Glomerular endothelial cell (primary cell): ENCODE measurements at regions not wholly inside any gene's neighbourhood (a gene's known extent, or its start where the extent isn't known, plus 50 kb on each side); places are given as distances from the start of the nearest gene placed in this dataset.
"Not testable (repeated sequence)": the region's sequence is repeated elsewhere in the genome, so short reads cannot be mapped to it uniquely, and the experiment has no call there.

ENCODE experiments used
- DNase-seq: peaks from one replicate; pipeline ENCODE4 v3.0.0-alpha.2; 2011; ENCODE audit warnings: low read depth, low spot score; ENCODE audit errors: extremely low read depth

GRCh38 chr15:96165081-96165480 lies 165.4 kb upstream of the NR2F2 start:
- no peak for DNase-seq

- no peak for DNase-seq
Observed at GRCh38 chr15:96165775-96166174, 164.7 kb upstream of the NR2F2 start.

DNA sequence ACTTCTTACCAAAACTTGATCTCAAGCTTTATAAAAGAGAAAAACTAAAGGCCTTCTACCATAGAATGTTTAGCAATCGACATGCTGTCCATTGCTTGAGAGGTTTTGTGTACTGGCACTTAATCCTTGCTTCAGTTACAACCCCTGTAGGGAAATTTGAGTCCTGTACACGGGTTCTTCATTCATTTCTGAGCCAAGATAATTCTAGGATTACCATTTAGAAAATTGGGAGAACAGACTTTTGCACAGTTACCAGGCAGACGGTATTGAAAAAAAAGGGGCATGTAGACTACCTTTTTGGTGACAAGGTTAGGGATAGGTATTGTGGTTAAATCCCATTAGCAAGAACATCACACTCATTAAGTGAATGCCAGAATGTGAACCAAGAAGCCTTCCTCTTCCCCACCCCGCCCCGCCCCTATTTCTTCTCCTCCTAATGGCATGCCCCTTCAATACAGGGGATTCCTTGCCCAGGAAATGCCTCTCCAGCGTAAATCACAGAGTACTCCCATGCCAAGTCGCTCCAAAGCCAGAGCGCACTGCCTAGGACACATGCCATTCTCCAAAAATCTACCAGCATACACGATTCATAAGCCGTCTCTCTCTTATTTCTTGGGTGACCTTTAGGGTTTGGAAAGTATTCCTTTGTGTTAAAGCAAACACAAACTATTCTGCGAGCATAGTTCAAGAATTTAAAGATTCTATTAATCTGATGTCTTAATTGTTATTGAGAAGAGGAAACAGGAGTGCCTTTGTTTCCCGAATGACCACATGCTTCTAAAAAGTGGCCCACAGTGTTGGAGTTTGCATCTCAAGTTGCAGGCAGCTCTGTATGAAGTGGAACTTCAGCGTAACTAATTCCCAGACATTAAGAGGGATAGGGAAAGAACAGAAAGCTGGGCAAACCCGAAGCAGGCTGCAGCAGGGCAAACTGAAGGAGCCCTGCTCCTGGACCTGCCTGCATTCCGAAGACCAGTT lies 164.0 kb upstream of the NR2F2 start:
- no peak for DNase-seq

- not testable (repeated sequence) for DNase-seq
Observed at GRCh38 chr15:96170616-96170978, 159.9 kb upstream of the NR2F2 start.

DNA sequence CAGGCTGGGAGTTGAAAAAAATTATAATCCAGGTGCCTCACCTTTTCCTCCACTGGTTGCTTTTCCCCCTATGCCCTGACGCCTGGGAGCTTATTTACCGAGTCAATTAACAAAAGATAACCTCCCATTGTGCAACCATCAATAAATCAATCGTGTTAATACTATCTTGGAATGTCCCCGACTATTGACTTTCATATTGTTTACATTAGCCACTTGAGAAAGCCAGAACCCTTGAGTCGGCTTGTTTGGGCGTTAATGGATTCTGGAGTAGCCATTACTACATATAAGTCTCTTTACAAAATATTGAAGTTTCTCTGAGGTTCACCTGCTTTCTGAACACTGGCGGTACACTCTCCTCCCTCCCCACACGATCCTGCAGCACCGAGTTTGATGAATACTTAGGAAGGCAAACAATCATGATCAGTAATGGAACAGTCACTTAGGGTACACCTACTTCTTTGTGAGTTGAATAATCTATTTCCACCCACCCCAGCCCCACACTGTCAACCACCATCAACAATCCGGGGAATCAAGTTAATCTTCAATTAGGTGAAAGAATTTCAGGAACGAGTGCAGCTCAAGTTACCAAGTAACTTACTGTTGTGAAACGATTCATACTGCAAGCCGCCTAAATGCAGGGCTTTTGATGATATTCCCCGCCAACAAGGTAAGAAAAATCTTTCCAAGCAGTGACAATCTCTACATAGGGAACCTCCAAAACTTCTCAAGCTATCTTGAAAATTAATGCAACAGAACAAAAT lies 159.3 kb upstream of the NR2F2 start:
- DNase-seq, result no peak

- DNase-seq, result no peak
Observed at GRCh38 chr15:96171853-96172296, 158.6 kb upstream of the NR2F2 start.

DNA sequence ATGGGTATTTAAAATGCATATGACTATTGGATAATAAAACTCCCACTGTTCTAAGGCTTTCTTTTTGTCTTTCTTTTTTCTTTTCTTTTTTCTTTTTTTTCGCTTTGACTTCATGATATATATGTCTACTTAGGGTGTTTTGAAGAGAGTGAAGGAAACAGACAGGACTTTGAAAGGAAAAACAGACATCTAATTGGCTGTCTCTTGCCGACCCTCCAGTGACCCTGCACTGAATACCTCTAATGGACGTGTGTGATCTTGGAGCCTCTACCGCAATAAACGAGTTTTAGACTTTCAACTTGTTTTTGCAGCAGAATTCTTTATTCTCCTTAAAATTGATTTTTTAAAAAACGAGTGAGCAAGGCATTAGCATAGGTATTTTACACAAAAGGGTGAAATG lies 158.1 kb upstream of the NR2F2 start:
- DNase-seq, result no peak

GRCh38 chr15:96176831-96177230 lies 153.7 kb upstream of the NR2F2 start:
- no peak for DNase-seq

DNA sequence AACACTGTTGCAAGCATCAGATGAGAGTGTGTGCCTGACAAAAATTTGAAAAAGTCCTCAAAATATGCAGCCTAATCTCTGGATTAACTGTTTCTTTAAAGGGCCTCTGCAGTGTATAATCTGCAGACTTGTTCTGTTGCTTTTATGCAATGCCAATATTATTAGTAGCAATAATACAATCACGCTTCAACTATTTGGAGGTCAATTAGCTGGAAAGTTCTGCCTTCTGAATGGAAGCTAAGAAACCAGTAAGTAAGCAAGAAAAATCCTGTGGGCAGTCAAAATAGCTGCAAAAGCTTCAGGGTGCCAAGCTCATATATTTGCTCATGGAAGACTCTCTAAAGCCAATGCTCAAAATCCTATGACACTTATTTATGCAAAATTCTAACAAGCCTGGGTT lies 153.2 kb upstream of the NR2F2 start:
- no peak for DNase-seq

GRCh38 chr15:96180087-96180748 lies 150.3 kb upstream of the NR2F2 start:
- DNase-seq, result no peak

GRCh38 chr15:96181217-96181616 lies 149.3 kb upstream of the NR2F2 start:
- DNase-seq, result no peak

DNA sequence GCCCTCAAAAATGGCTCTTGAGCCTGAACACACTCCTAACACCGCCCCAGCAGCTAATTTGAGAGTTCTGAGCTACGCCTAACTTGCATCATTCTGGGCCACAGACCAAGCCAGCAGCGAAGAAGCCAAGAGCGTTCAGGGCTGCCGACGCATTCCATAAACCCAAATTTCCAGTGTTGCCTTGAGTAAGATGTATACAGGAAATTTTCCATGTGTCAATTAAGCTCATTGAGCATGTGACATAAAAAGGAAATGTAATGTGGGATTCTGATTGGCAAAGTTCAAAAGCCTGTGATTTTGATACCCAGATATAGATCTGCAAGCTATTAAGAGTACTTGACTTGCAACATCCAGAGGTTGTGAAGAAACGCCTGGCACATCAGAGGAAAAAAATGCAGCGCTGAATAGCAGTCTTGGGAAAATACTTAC lies 148.6 kb upstream of the NR2F2 start:
- DNase-seq, result no peak

DNA sequence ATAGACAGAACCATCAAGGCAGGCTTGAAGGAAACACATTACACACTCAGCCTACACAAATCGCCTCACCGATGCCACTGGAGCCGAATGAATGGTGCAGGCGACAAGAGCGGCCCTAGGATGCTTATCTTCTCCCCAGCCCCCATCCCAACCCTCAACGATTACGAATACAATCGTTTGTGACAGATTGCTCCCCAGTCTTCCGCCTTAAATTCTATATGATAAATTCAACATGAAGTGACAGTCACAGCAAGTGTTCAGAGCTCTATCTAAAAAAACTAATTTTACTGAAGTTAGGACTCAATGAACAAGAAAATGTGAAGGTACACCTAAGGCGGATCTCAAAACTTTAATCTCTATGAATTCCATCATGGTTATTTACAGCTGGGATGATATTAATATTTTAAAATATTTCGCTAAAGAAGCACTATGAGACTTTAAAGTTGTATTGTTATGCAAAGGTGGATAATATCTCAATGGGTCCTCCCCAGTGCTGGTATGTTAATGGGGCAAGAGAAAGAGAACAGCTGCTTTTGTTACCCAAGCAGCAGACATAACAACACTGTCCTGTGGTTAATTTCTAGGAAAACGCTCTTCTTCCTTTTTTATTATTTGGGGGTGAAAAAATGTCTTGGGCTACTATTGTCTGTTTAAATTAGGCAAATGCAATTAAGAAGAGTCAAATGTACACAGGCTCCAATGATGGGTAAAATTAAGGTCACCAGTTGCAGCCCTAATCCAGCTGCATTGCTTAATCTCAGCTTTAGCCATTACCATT lies 147.6 kb upstream of the NR2F2 start:
- DNase-seq, result no peak

DNA sequence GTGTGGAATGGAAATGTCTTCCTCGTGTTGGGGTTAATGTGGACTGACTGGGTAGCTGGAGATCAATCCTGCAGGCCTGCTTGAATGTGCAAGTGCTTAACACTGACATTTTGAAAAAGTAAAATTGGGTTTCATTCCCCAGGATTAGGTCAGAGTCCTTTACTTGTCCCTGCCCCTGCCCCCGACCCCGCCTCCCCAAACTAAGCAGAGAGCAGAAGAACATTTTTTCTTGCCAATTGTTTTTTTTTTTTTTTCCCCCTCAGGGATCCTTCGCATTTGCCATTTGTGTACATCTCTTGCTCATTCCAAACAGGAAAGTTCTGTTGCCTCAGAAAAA lies 147.0 kb upstream of the NR2F2 start:
- DNase-seq, result no peak

DNA sequence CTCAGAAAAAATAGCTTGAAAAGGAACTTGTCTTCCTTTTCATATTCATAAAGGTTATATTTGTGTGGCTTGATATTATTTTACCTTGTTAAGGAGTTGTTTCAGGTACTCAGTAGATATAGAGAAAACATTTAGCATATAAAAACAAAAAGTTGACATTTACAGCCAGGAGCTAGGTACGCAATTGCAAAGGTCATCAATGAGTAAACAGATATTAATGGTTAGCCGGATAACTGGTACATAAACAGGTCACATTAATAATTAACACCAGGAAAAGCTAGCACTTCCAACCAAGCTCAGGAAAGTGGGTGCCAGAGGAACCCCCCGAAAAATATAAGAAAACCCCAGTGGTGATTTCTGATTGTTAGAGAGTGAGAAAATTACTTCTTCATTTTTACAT lies 146.6 kb upstream of the NR2F2 start:
- no peak for DNase-seq

GRCh38 chr15:96184297-96184696 lies 146.2 kb upstream of the NR2F2 start:
- no peak for DNase-seq

GRCh38 chr15:96186105-96186504 lies 144.4 kb upstream of the NR2F2 start:
- DNase-seq, result no peak

GRCh38 chr15:96187341-96188305 lies 142.9 kb upstream of the NR2F2 start:
- no peak for DNase-seq

DNA sequence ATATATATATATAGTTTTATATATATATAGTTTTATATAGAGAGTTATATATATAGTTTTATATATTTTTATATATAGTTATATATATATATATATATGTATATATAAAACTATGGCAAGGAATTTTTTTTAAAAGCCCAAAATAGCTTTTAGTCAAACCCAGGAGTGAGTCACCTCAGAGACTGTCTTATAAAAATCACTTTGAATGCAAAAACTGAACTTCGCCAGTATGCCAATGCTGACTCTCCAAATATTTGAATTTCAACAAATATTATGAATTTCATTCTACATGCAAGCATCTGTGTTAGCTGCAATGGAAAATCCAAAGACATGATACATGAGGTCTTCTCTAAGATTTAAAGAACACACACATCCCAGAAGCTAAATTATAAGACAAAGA lies 132.8 kb upstream of the NR2F2 start:
- DNase-seq, result no peak

GRCh38 chr15:96199111-96199510 lies 131.4 kb upstream of the NR2F2 start:
- DNase-seq, result no peak
